ENCODE measurements at regions not wholly inside any gene's neighbourhood (a gene's known extent, or its start where the extent isn't known, plus 50 kb on each side); places are given as distances from the start of the nearest gene placed in this dataset.
"Not testable (repeated sequence)": the region's sequence is repeated elsewhere in the genome, so short reads cannot be mapped to it uniquely, and the experiment has no call there.

DNA sequence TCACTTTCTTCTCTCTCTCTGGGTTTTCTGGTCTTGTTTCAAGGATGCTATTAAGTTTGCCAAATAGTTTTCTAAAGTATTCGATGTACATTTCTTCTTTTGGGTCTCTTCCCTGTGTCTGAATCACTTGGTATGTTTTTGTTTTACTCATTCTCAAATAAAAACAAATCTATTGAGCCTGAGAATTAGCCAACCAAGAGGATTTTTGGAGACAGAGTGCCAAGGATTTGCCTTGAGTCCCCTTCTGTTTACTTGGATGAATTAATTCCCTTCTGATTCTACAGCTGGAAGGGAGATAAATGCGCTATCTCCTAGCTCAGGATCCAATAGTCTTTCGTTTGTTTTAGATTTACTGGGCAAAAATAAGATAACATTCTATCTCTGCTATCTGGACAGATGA lies 255.5 kb downstream of the SYT10 start:
- DNase-seq = no peak

DNA sequence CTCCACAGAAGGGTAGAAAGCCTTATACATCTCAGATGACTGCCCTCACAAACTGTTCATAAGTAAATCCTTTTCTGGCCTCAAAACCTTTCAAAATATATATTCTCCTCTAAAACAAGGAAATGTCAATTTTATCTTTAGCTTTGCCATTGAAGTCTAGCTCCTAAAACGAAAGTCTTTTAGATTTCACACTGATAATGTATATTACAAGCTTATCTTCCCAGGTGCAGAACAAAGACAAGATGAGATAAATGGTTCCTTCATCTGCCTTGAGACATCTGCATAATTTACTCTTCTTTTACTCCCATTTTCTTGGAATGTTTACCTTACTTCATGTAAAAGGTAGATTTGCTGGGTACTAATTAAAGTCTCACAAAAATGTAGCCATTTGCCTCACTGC lies 257.1 kb downstream of the SYT10 start:
- DNase-seq = no peak

DNA sequence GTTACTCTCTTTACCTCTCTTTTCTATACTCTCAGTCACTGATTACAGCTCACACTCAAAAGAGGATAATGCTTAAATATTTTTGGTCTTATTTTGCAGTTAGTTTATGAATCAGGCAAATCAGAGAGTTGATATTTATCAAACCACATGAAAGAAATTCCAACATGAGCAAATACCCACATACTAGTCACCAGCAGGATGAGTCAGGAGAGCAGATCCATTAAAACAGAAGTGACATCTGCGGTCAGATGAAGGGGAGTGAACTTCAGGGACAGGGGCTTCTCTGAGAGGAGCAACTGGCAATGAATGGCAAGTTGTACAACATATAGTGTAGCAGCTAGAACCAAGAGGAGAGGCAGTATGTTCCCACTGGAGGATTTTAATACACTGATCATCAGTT lies 258.7 kb downstream of the SYT10 start:
- no peak for DNase-seq

DNA sequence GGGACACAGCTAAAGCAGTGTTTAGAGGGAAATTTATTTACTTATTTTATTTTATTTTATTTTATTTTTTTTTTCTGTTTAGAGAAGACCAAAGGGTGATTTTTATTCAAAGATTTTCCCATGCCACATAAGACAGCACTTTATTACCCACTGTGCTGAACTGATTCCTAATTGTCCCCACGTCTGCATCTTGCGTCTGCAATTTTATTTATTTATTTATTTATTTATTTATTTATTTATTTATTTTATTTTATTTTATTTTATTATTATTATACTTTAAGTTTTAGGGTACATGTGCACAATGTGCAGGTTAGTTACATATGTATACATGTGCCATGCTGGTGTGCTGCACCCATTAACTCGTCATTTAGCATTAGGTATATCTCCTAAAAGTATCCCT lies 269.7 kb upstream of the PKP2 start:
- not testable (repeated sequence) for DNase-seq

- DNase-seq = no peak
Measured at GRCh38 chr12:33156042-33156441, 259.5 kb upstream of the PKP2 start.

- not testable (repeated sequence) for DNase-seq
Measured at GRCh38 chr12:33147292-33147691, 250.7 kb upstream of the PKP2 start.

DNA sequence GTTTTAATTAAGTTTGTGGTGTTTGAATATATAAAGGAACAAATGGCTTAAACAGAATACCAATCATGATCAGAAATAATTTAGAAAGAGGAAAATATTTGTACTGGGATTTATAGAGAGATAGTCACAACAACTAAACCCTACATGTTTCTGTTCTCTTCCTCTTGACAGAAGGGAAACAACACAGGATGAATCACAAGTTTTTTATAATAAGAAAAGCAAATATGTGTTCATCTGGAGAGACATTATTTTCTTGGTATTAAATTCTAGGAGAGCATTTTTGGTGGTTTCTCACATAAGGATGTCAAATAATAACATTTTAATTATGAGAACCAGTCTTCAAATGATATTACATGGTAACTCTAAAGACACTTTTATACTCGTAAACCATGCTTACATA lies 232.9 kb upstream of the PKP2 start:
- DNase-seq = no peak

DNA sequence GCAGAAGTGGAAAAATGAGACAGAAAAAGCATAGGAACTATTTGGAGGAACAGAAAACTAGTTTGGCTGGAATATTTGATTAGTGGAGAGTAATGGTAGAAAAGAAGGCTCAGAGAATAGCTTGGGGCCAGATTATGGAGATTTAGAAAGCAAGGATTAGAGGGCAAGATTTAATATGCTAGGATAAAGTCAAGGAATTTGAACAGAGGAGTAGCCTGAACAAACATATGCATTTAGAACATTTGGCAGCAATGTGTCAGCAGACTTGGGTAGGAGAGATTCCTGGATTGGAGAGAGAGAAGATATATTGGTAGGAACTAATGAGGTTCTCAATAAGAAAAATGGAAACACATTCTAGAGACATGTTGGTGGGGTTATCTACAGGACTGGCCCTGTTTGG lies 229.2 kb upstream of the PKP2 start:
- DNase-seq = no peak

GRCh38 chr12:33116284-33116683 lies 219.7 kb upstream of the PKP2 start:
- no peak for DNase-seq

- DNase-seq = no peak
Measured at GRCh38 chr12:33115716-33116115, 219.1 kb upstream of the PKP2 start.

GRCh38 chr12:33111850-33112249 lies 215.3 kb upstream of the PKP2 start:
- DNase-seq = no peak

DNA sequence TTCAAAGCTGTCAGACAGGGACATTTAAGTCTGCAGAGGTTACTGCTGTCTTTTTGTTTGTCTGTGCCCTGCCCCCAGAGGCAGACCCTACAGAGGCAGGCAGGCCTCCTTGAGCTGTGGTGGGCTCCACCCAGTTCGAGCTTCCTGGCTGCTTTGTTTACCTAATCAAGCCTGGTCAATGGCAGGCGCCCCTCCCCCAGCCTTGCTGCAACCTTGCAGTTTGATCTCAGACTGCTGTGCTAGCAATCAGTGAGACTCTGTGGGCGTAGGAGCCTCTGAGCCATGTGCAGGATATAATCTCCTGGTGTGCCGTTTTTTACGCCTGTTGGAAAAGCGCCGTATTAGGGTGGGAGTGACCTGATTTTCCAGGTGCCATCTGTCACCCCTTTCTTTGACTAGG lies 211.2 kb upstream of the PKP2 start:
- DNase-seq = not testable (repeated sequence)

GRCh38 chr12:33093534-33093933 lies 197.0 kb upstream of the PKP2 start:
- no peak for DNase-seq

DNA sequence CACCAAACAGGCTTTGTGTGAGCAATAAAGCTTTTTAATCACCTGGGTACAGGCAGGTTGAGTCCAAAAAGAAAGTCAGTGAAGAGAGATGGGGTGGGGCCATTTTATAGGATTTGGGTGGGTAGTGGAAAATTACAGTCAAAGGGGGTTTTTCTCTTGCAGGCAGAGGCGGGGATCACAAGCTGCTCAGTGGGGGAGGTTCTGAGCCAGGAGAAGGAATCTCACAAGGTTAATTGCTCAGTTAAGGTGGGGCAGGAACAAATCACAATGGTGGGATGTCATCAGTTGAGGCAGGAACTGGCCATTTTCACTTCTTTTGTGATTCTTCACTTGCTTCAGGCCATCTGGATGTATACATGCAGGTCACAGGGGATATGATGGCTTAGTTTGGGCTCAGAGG lies 191.3 kb upstream of the PKP2 start:
- not testable (repeated sequence) for DNase-seq

DNA sequence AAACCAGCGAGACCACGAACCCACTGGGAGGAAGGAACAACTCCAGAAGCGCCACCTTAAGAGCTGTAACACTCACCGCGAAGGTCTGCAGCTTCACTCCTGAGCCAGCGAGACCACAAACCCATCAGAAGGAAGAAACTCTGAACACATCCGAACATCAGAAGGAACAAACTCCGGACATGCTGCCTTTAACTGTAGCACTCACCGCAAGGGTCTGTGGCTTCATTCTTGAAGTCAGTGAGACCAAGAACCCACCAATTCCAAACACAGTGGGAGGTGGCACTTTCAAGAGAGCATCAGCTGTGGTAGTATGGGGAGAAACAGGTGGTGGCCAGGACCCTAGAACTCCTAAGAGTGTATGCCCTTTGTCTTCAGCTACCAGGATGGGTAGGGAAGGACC lies 179.8 kb upstream of the PKP2 start:
- DNase-seq = not testable (repeated sequence)

GRCh38 chr12:33075130-33075766 lies 178.7 kb upstream of the PKP2 start:
- DNase-seq = not testable (repeated sequence)

DNA sequence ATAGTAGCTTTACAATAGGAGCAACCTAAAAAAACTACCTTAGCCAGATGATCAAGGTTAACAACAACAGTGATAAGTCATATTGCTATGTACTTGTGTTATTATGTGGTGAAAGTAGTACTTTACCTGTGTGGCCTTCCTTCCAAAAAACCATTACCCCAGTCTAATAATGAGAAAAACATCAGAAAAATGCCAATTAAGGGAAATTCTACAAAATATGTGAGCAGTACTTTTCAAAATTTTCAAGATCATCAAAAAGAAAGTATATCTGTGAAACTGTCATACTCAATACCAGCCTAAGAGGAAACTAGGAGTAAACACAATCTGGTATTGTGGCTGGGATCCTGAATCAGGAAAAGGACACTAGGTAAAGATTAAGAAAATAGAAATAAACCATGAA lies 165.3 kb upstream of the PKP2 start:
- no peak for DNase-seq

DNA sequence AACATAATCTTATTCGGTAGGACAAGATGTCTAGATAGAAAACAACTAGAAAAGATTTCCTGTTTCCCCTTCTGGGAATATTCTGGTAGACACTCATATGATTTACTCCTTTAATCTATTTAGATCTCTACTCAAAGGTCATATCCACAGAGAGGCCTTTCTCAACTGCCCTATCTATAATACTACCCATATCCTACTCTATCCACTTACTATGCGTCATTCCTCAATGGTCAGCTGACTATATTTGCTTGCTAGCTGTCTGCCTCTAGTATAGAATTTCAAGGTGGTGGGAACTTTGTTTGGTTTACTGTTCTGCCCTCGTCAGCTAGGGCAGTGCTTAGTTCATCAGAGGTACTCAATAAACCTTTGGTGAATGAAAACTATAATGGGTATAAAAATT lies 157.8 kb upstream of the PKP2 start:
- no peak for DNase-seq

DNA sequence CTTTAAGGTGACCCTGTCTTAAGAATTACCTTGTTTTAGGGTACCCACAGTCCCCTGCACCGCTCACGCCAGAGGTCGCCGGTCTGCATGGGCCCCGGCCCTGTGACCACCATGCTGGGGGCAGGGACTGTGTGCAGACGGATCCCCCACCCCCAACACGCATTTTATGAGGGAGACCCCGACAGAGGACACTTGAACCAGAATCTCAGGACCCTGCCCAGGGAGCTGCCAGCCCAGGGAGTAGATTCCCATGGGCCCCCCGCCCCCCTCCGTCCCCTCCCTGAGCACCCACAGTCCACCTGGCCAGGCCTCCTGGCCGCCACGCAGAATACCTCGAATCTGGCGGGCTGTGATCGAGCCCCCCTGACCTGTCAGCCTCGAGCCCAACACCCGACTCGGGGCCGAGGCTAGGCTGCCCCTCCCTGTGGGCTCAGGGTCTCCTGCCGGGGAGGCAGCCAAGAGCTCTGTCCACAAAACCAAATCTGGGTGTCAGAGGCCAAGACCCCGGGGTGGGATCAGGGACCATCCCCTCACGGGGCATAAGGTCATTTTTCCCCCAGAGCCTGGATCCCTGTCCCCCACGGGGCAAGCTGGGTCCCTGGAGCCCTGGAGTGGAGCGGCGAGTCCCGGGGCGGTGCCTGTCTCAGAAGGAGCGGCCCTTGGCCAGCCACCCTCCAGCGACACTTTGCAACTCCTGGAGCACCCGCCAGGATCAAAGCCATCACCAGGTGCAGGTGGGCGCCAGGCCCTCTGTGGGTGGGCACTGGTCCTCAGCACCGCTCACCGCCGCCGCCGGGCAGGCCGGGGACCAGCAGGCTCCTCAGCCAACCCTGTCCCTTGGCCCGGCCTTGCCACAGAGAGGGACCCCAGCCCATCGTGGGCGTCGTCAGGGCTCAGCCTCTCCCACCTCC lies 155.8 kb upstream of the PKP2 start:
- no peak for DNase-seq

DNA sequence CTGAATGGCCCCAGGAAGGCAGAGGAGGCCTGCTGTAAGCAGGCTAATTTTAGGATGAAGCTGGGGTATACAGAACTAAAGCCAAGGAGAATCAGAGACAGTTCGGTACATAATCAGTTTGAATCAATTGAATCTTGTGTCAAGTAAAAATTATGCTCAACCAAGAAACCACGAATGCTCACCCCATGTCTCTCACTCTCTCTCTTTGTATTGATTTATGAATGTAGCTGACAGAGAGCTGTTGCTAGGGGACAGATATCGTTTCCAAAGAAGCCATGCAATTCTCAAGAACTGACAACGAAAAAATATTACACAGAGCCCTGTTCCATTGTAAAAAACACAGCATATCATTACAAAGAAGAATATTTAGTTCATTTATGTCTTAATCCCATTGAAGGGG lies 151.1 kb upstream of the PKP2 start:
- no peak for DNase-seq

DNA sequence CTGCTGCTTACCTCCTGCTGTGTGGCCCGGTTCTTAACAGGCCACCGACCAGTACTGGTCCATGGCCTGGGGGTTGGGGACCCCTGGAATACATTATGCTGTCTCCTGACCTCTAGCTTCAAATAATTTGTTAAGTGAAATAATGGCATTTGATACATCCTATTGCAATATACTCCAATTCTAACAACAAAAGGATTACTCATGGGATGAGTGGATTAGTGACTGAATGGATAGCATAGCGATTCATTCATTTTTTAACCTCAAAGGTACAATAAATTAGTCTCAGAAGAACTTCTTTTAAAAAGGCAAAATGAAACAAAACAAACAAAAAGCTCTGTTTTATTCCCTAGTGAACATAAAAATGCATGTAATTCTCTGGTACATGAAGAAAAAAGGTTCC lies 147.9 kb upstream of the PKP2 start:
- no peak for DNase-seq

GRCh38 chr12:33041562-33041961 lies 145.0 kb upstream of the PKP2 start:
- no peak for DNase-seq

GRCh38 chr12:33033999-33034398 lies 137.4 kb upstream of the PKP2 start:
- not testable (repeated sequence) for DNase-seq

DNA sequence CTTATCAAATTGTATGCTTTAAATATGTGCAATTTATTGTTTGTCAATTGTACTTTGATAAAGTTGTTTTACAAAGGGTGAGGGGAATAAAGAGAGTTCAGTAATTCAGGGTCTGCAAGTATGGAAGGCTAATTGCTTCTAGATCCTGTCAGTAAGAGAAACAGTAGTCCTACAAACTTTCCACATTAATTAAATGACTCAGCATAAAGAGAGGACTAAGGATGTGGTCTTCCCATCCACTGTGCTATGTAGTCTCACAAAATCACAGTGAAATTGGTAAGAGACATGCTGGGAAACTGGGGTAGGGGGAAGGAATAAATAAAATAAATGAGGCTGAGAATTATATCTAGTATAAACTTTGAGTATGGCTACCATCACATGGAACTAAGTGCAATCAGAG lies 130.2 kb upstream of the PKP2 start:
- no peak for DNase-seq

GRCh38 chr12:33022724-33023123 lies 126.1 kb upstream of the PKP2 start:
- not testable (repeated sequence) for DNase-seq

Data from NCI-H82 (cell line).